Stomach (tissue), 8 donors: ENCODE measurements at regions not wholly inside any gene's neighbourhood (a gene's known extent, or its start where the extent isn't known, plus 50 kb on each side); places are given as distances from the start of the nearest gene placed in this dataset.

Experiments used
- DNase-seq, 2 donors: peaks; one replicate each; pipeline versions ENCODE4 v3.0.0 to v3.0.0-alpha.2; 2013 to 2019
- H3K27ac ChIP-seq, 5 donors: fragments of 200-600 bp in 4 of 5; sonication (generic) in 4 of 5; one replicate each; pipeline ENCODE4 v1.5.1; 2013 to 2019; ENCODE audit warnings: mild to moderate bottlenecking in 1 of 5, moderate library complexity in 1 of 5
- H3K27me3 ChIP-seq, 3 donors: fragments of 200-600 bp; sonication (generic); one replicate each; pipeline ENCODE4 v1.5.1; 2017 to 2019; ENCODE audit warnings: mixed run types in 1 of 3
- H3K36me3 ChIP-seq, 4 donors: fragments of 200-600 bp; sonication (generic); 1 replicate in 3 of 4; 2 replicates in 1 of 4; pipeline ENCODE4 v1.5.1; 2016 to 2019
- H3K4me1 ChIP-seq, 4 donors: fragments of 200-600 bp; sonication (generic); one replicate each; pipeline ENCODE4 v1.5.1; 2016 to 2019
- H3K4me3 ChIP-seq, 4 donors: fragments of 200-600 bp; sonication (generic) in 3 of 4; one replicate each; pipeline ENCODE4 v1.5.1; 2016 to 2019; ENCODE audit warnings: mild to moderate bottlenecking in 1 of 4
- H3K9me3 ChIP-seq, 4 donors: fragments of 200-600 bp; sonication (generic); one replicate each; pipeline ENCODE4 v1.5.1; 2016 to 2019
- CTCF ChIP-seq, 7 experiments: fragments of 450-650 bp in 4 of 7; fragments of 200-600 bp in 3 of 7; sonication (generic) in 3 of 7; IDR thresholded peaks; one replicate each; pipeline ENCODE4 v1.5.1; 2016 to 2019; ENCODE audit warnings: antibody characterized with exemption in 7 of 7, control low read depth in 2 of 7, mild to moderate bottlenecking in 1 of 7
- EP300 ChIP-seq: sonication (generic); formaldehyde crosslinking; IDR thresholded peaks from one replicate; pipeline ENCODE4 v1.6.1; 2017; ENCODE audit warnings: antibody characterized with exemption
- POLR2A ChIP-seq, 4 donors: fragments of 450-650 bp; IDR thresholded peaks; one replicate each; pipeline ENCODE4 v1.6.1; 2016; ENCODE audit warnings: antibody characterized with exemption in 4 of 4, control low read depth in 2 of 4, mild to moderate bottlenecking in 1 of 4, moderate library complexity in 1 of 4
- POLR2AphosphoS5 ChIP-seq, 3 donors: sonication (generic); formaldehyde crosslinking; IDR thresholded peaks; one replicate each; pipeline ENCODE4 v1.6.1; 2016; ENCODE audit warnings: antibody characterized with exemption in 3 of 3
- WGBS, 5 donors: extraction: QIAGEN DNeasy Blood & Tissue Kit in 3 of 5; methylation state at CpG; one replicate each; pipeline versions ENCODE4 v1.1.5 to v1.1.7; 2013 to 2018; 5-methylcytosine and 5-hydroxymethylcytosine counted together
- intact Hi-C: fragments of 100-400 bp; cut with DNase I; formaldehyde crosslinking; loops from one replicate; pipeline ENCODE4 v1.15.1; 2023; ENCODE audit warnings: low total_unique reads
- donor health status: healthy with polysubstance abuse.
- donor health status: Bipolar disorder and iron deficiency.
- donor health status: healthy.

DNA sequence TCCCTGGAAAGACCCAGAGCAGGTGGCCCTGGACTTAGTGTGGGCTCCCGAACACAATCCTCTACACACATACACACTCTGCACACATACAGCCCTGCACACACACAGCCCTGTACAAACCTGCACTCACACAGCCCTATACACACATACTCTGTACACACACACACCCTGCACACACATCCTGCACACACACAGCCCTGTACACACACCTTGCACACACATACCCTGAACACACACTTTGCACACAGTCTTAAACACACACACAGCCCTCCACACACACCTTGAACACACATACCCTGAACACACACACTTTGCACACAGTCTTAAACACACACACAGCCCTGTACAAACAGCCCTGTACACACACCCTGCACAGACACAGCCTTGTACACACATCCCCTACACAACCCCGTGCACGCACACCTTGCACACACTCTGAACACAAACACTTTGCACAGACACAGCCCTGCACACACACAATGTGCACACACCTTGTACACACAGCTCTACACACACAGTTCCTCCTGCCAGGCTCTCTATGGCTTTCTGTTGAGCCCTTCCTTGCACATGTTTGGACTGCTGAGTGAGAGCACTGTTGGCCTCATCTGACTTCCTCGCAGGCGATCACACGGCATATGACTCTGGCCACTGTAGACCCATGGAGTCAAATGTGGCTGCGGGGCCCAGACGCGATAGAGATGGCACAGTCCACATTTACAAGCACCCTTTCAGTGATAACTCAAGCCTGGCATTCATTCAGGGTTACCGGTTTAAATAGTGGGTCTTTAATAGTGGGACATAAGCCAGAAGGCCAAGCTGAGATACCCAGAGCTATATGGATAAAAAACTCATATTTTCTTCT lies 245.7 kb upstream of the IRX1 start:
- H3K27me3 ChIP-seq = peaks cover 0 to 4% (median 0%) of the 10 kb centered on the region in 3 donors
- intact Hi-C loops = no loop called here
- no peak overlapping the region for H3K27ac ChIP-seq
- no peaks in the 10 kb centered on the region for H3K36me3 ChIP-seq
- DNase-seq = peak in 1 of 2 donors; percentile 20
- H3K4me3 ChIP-seq = no peak overlapping the region
- no peak for TF ChIP-seq CTCF (IDR thresholded peaks at IDR 0.05)
- no peak for TF ChIP-seq POLR2A (IDR thresholded peaks at IDR 0.05)
- no peak for TF ChIP-seq EP300
- no peak for TF ChIP-seq POLR2AphosphoS5 (IDR thresholded peaks at IDR 0.05)
- H3K9me3 ChIP-seq = peaks cover 0 to 9% (median 7%) of the 10 kb centered on the region in 4 donors
- H3K4me1 ChIP-seq = no peaks in the 10 kb centered on the region
- WGBS, 5 donors = 83 to 94% (median 92%) methylated on average over 10 of the region's 10 CpGs

DNA sequence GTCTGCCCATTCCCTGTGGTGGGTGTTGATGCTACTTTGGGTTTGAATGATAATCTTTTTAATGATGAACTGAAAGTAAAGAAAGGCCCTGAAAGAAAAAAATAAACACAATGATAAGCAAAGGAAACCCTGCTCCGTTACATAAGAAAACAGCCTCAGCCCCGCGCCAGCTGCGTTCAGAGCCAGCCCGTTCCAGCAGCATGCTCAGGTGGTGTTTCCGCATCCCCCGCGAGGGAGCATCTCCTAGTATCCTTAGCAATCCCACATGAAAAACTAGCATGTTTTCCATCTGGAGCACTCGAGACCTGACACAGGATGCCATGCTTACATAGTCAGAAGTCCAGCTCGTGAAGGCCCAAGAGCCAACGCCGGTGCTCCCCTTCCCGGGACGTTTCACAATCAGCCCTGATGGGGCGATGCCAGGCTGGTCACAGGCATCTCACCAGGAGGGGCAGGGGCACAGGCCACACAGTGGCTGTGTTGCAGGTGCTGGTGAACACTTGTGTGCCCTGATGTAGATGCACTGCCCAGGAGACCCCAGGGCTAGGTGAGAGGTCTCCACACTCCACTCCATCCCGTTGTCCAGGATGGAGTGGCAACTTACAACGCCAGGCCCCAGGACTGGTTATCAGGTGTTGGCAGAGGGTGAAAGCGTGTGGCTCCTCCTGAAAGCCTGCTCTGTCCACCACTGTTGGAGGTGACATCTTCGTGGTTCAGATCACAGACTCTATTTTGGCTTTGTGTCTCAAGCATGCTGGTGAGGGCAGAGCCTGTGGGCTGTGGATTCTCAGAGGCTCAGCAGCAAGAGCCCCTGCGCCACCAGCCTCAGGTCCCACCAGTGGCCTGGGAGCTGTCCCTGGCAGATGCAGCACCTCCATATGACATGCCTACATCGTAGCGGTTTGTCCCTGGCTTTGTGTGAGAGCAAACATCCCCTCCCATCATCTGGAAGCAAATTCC lies 246.8 kb upstream of the IRX1 start:
- intact Hi-C loops = no loop called here
- DNase-seq = peak in 1 of 2 donors; percentile 22
- TF ChIP-seq POLR2A (IDR thresholded peaks at IDR 0.05) = no peak
- peaks cover 0 to 9% (median 7%) of the 10 kb centered on the region in 4 donors for H3K9me3 ChIP-seq
- no peaks in the 10 kb centered on the region for H3K4me1 ChIP-seq
- H3K27ac ChIP-seq = no peak overlapping the region
- H3K36me3 ChIP-seq = no peaks in the 10 kb centered on the region
- no peak overlapping the region for H3K4me3 ChIP-seq
- peaks cover 0 to 4% (median 0%) of the 10 kb centered on the region in 3 donors for H3K27me3 ChIP-seq
- 81 to 83% (median 83%) methylated on average over 16 to 22 of the region's 22 CpGs for WGBS, 5 donors

DNA sequence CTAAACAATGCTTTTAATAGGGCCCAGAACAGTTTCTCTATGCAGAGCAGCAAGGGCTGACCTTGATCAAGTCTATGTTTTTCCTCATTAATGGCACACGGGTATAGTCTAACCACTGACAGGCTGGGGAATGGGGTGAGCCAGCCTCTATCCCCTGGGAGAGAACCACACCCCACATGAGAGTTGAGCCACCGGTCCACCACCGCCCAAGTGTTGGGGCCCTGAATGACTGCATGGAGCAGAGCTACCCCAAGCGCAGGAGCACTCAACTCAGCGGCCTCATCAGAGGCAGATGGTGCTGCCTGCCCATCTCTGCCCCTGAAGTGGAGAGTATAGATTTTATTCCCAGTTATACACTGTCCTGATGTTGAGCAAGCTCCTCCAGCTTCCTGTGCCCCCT lies 247.9 kb upstream of the IRX1 start:
- Histone ChIP-seq H3K4me1 (no peaks in the 10 kb centered on the region), H3K36me3 (no peaks in the 10 kb centered on the region), H3K27ac (no peak overlapping the region), H3K9me3 (peaks cover 0 to 9% (median 7%) of the 10 kb centered on the region in 4 donors), H3K4me3 (no peak overlapping the region), H3K27me3 (peaks cover 0 to 4% (median 0%) of the 10 kb centered on the region in 3 donors)
- intact Hi-C loops = no loop called here
- WGBS, 5 donors = 87 to 97% (median 92%) methylated on average over 5 of the region's 5 CpGs
- TF ChIP-seq POLR2A (IDR thresholded peaks at IDR 0.05) = no peak
- no peak for TF ChIP-seq POLR2AphosphoS5 (IDR thresholded peaks at IDR 0.05)
- no peak for TF ChIP-seq CTCF (IDR thresholded peaks at IDR 0.05)
- TF ChIP-seq EP300 = no peak
- peak in 1 of 2 donors; percentile 7 for DNase-seq

DNA sequence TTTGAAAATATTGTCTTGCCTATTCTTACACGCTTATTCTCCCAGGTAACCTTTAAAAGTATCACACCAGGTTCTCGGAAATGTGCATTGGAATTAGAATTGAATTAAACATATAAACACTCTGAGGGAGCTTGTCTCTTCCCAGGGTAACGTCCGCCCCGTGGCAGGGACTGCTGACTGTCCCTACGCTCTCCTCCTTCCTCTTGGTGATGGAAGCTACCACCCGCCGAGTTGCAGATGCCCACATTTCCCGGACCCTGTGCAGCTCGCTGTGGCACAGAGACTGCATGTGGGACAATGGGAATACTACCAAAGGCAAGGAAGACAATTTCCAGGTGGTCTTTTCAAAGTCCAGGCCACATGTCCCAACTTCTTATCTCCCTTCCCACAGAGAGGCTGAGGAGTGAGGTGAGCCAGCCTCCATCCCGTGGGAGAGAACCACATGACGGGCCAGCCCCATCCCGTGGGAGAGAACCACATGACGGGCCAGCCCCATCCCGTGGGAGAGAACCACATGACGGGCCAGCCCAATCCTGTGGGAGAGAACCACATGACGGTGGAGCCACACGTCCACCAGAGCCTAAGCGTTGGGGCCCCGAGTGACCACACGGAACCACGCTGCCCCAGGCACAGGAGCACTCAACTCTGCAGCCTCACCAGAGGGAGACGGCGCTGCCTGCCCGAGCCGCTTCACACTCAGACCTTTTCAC lies 249.4 kb upstream of the IRX1 start:
- peak in 1 of 2 donors; percentile 20 for DNase-seq

More for the DNA sequence above, 249.4 kb upstream of the IRX1 start:
- WGBS, 5 donors = 84 to 91% (median 88%) methylated on average over 26 of the region's 26 CpGs
- Histone ChIP-seq H3K36me3 (no peaks in the 10 kb centered on the region), H3K27me3 (peaks cover 0 to 8% (median 0%) of the 10 kb centered on the region in 3 donors), H3K4me1 (no peaks in the 10 kb centered on the region), H3K9me3 (peaks cover 0 to 9% (median 7%) of the 10 kb centered on the region in 4 donors), H3K4me3 (no peak overlapping the region), H3K27ac (no peak overlapping the region)
- TF ChIP-seq CTCF (IDR thresholded peaks at IDR 0.05) (no peak), POLR2AphosphoS5 (IDR thresholded peaks at IDR 0.05) (no peak), EP300 (no peak)
- intact Hi-C loops = no loop called here
